Activated naive CD8-positive, alpha-beta T cell treated with anti-CD3 and anti-CD28 coated beads, Interleukin-2, amount 10 ng/mL, durations not matched to agents 7 days and 5 days (primary cell): ENCODE measurements at regions not wholly inside any gene's neighbourhood (a gene's known extent, or its start where the extent isn't known, plus 50 kb on each side); places are given as distances from the start of the nearest gene placed in this dataset.

Experiments used
- ATAC-seq: fragments of 150-1000 bp; cut with Tn5 transposase; one replicate; pipeline ENCODE4 v1.10.0; 2021; ENCODE audit warnings: low read depth, moderate library complexity
- POLR2A ChIA-PET: fragments of 350-600 bp; sonication (Branson Sonifier 250); formaldehyde crosslinking; loops from one replicate; lab custom pipeline; 2021; ENCODE audit warnings: antibody characterized with exemption; lab: Charles Lee
- DNase-seq: peaks from one replicate; pipeline ENCODE4 v3.0.0; 2021
- H3K27ac Mint-ChIP-seq: one replicate; pipeline ENCODE4 v1.8.0; 2022; ENCODE audit warnings: mild to moderate bottlenecking, mixed read lengths
- H3K27me3 Mint-ChIP-seq: one replicate; pipeline ENCODE4 v1.8.0; 2022; ENCODE audit warnings: mild to moderate bottlenecking, moderate library complexity, mixed read lengths
- H3K36me3 Mint-ChIP-seq: one replicate; pipeline ENCODE4 v1.8.0; 2021; ENCODE audit warnings: mild to moderate bottlenecking, mixed read lengths
- H3K4me1 Mint-ChIP-seq: one replicate; pipeline ENCODE4 v1.8.0; 2021; ENCODE audit warnings: mixed read lengths
- H3K4me3 Mint-ChIP-seq: one replicate; pipeline ENCODE4 v1.8.0; 2022; ENCODE audit warnings: mild to moderate bottlenecking, moderate library complexity, mixed read lengths
- H3K9me3 Mint-ChIP-seq: one replicate; pipeline ENCODE4 v1.8.0; 2021; ENCODE audit warnings: mixed read lengths

DNA sequence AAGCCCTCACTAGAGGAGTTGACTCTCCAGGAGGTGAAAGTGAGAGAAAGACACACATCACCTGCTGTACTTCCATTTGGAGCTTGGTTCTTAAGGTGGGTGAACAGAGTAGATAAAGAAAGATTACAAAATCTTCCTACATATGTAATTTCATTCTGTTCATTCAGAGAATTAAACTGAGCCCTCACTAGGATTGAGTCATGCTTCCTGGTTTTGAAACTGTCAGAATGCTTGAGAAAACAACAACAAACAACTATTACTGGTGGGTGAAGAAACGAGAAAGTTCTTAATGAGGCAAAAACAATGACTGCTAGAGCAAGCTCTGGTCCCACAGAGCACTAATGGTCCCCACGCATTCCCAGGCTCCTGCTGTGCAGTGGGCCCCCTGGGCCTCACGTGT lies 841.7 kb downstream of the VRK1 start:
- H3K27me3 Mint-ChIP-seq: peaks cover 3% of the 10 kb centered on the region
- H3K36me3 Mint-ChIP-seq: peaks cover 6% of the 10 kb centered on the region
- H3K9me3 Mint-ChIP-seq: peaks cover 3% of the 10 kb centered on the region
- H3K4me3 Mint-ChIP-seq: no peak overlapping the region
- ATAC-seq (no peak), DNase-seq (no peak)
- H3K27ac Mint-ChIP-seq: peak overlapping the region; percentile 30
- H3K4me1 Mint-ChIP-seq: peaks cover 35% of the 10 kb centered on the region
- POLR2A ChIA-PET: no interaction called here

DNA sequence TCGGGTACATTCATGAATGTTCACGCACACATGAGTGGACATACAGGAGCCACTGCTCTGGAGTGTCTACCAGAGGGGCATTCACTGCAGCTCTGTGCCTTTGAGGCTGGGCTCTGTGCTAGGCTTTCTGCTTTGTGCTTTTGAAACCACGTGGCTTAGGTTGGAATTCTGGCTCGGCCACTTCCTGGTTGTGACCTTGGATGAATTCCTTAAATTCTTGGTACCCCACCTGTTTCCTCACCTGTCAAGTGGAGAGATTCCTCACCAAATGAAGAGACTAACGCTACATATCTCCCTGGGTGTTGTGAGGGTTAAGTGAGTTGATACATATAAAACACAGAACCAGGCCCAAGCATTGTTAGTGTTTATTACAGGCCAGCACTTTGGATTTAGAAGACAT lies 842.8 kb downstream of the VRK1 start:
- Mint-ChIP-seq H3K4me1 (peaks cover 27% of the 10 kb centered on the region), H3K27ac (no peak overlapping the region), H3K36me3 (peaks cover 6% of the 10 kb centered on the region), H3K9me3 (peaks cover 3% of the 10 kb centered on the region), H3K27me3 (peaks cover 3% of the 10 kb centered on the region), H3K4me3 (no peak overlapping the region)
- no peak for ATAC-seq
- no peak for DNase-seq
- POLR2A ChIA-PET: no interaction called here

DNA sequence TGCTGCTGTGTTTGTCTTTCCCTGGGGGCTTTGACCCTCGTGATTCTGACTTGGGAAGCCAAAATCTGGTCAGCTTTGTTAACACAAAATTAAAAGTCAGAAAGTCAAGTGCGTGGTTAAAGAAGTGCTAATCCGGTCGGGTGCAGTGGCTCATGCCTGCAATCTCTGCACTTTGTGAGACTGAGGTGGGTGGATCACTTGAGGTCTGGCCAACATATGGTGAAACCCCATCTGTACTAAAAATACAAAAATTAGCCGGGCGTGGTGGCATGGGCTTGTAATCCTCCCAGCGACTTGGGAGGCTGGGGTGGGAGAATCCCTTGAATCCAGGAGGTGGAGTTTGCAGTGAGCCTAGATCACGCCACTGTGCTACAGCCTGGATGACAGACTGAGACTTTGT lies 844.6 kb downstream of the VRK1 start:
- H3K4me3 Mint-ChIP-seq: no peak overlapping the region
- peaks cover 25% of the 10 kb centered on the region for H3K4me1 Mint-ChIP-seq
- no peak for ATAC-seq
- DNase-seq: no peak
- no peak overlapping the region for H3K27ac Mint-ChIP-seq
- POLR2A ChIA-PET: no interaction called here
- H3K9me3 Mint-ChIP-seq: peaks cover 3% of the 10 kb centered on the region
- H3K36me3 Mint-ChIP-seq: peaks cover 6% of the 10 kb centered on the region
- H3K27me3 Mint-ChIP-seq: peaks cover 4% of the 10 kb centered on the region

DNA sequence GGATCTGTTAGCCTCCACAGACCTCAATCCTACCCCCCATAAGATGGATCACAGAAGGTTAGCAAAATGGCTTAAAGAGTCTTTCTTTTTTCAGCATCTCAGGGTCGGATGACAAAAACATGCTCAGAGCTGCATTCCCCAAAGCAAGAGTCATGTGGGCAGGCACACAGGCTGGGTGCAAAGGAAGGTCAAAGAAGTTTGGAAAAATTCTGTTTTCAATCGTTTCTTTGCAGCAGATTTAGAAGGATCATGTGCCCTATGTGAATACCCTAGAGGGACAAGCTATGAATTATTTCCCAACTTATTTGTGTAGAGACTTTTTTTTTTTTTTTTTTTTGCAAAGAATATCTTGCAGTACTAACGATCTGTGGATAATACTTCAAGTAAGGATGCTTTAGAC lies 845.4 kb downstream of the VRK1 start:
- Mint-ChIP-seq H3K4me3 (no peak overlapping the region), H3K36me3 (peaks cover 6% of the 10 kb centered on the region), H3K4me1 (peaks cover 22% of the 10 kb centered on the region), H3K27me3 (peaks cover 4% of the 10 kb centered on the region), H3K9me3 (peaks cover 3% of the 10 kb centered on the region), H3K27ac (no peak overlapping the region)
- no peak for ATAC-seq
- no peak for DNase-seq
- POLR2A ChIA-PET: no interaction called here

DNA sequence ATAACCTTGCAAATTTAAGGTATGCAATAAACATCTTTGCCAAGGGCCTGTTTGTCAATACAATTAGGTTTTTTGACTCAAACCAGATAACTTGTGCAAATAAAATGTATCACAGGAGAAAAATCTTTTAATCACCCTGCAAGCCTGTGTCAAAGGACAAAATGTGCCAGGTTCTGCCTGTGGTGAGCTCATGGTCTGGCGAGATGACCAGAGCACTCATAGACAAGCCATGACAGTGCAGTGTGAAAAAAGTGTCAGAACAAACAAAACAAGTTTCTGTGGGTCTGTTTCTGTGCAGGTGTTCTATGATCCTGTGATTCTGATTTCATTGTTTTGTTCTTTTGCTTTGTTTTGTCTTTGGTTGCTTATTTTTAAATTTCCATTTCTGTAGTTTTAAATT lies 847.2 kb downstream of the VRK1 start:
- POLR2A ChIA-PET: no interaction called here
- no peak for ATAC-seq
- H3K27ac Mint-ChIP-seq: no peak overlapping the region

DNA sequence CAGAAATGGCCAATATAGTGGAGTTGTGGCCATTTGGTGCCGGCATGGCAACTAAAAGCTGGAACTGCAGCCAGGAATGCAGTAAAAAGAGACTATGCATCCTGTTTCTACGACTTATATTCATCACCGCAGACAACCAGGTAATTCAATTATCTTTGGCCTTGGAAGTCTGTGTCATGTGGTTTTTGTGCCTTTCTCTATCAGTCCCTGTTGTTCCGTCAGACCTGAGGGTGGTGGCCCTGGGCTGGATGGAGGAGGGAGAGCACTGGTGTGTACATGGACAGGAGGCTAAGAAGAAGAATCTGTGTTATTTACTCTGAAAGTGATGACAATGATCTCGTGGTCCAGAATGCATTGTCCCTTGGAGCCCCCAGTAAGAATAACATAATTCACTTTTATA lies 852.6 kb downstream of the VRK1 start:
- peaks cover 2% of the 10 kb centered on the region for H3K27me3 Mint-ChIP-seq
- no peaks in the 10 kb centered on the region for H3K4me1 Mint-ChIP-seq
- POLR2A ChIA-PET: no interaction called here
- H3K27ac Mint-ChIP-seq: no peak overlapping the region
- no peak for ATAC-seq
- no peak for DNase-seq
- H3K36me3 Mint-ChIP-seq: no peaks in the 10 kb centered on the region
- no peak overlapping the region for H3K4me3 Mint-ChIP-seq
- no peaks in the 10 kb centered on the region for H3K9me3 Mint-ChIP-seq

More for the DNA sequence above, 847.2 kb downstream of the VRK1 start:
- H3K27me3 Mint-ChIP-seq: peaks cover 4% of the 10 kb centered on the region
- peaks cover 11% of the 10 kb centered on the region for H3K4me1 Mint-ChIP-seq
- peaks cover 4% of the 10 kb centered on the region for H3K36me3 Mint-ChIP-seq
- no peak overlapping the region for H3K4me3 Mint-ChIP-seq
- no peak for DNase-seq
- peaks cover 3% of the 10 kb centered on the region for H3K9me3 Mint-ChIP-seq

DNA sequence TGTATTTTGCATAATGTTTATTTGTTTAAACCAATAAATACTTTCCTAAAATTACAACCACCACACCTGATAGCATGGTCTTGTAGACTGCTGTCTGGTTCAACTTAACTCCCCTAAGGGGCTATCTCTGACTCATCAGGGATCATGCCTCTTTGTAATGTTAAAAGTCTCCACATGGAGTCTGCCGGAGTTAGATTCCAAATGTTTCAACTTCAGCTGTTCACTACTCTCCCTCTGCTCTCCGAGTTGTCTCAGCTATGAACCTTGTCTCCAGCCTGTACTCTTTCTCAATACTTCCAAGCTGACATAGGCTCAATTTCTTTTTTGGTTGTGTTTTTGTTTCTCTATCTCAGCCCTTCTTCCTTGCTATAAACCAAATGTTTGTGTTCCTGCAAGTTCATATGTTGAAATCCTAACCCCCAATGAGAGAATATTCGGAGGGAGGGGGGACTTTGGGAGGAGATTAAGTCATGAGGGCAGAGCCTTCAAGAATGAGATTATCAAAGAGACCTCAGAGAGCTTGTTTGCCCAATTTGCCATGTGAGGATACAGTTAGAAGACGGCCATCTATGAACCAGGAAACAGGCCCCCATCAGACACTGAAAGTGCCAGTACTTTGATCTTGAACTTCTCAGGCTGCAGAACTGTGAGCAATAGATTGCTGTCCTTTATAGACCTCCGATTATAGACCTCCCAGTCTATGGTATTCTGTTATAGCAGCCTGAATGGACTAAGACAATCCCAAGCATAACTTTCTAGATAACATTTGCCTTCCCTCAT lies 858.2 kb downstream of the VRK1 start:
- POLR2A ChIA-PET: no interaction called here

DNA sequence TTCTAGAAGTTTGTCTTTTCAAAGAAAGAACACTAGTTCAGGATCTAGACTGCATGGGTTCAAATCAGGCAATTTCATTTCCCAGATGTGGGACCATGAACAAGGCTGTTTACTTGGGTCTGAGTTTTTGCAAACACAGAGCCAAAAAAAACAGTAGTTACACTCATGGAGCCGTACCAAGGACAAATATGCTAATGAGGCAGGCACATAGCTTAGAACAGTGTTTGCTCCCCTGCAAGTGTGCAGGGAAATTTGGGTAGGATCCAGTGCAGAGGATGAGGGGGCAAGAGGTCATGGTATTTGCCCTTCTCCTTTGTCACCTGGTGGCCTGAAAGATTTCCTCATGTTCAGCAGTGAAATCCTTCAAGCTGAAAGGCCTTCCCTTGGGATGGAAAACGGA lies 860.4 kb downstream of the VRK1 start:
- Mint-ChIP-seq H3K36me3 (no peaks in the 10 kb centered on the region), H3K27me3 (no peaks in the 10 kb centered on the region), H3K4me3 (no peak overlapping the region), H3K27ac (no peak overlapping the region), H3K4me1 (peaks cover 3% of the 10 kb centered on the region), H3K9me3 (peaks cover 2% of the 10 kb centered on the region)
- DNase-seq (no peak), ATAC-seq (no peak)
- POLR2A ChIA-PET: no interaction called here

More for the DNA sequence above, 858.2 kb downstream of the VRK1 start:
- Mint-ChIP-seq H3K9me3 (no peaks in the 10 kb centered on the region), H3K4me1 (peaks cover 3% of the 10 kb centered on the region), H3K36me3 (no peaks in the 10 kb centered on the region), H3K27me3 (no peaks in the 10 kb centered on the region), H3K4me3 (no peak overlapping the region), H3K27ac (no peak overlapping the region)
- no peak for ATAC-seq
- no peak for DNase-seq

DNA sequence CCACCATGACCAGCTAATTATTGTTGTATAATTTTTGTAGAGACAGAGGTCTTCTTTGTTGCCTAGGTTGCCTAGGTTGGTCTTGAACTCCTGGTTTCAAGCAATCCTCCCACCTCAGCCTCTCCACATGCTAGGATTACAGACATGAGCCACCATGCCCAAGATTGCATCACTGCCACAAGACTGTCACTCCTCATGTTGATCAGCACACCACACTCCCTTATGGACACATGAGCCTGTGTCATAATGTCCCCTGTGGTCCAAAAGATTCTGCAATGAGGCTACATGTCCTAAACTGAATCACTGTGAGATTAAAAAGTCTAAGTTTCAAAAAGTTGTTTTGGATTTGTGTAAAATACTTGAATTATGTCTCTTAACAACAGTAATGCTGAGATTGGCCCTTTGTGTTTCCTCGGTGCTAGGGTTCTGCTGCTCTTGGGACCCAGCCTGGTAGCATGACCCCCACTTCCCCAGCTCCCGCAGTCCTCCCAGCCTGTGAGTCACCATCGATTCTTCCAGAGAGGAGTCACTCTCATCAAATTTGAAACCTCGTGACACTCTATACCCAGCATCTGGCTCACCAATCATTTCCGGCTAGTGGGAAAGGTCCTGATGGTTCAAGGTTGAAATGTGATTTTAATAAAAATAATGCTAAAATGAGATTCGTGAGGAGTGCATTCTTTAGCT lies 890.9 kb downstream of the VRK1 start:
- peaks cover 19% of the 10 kb centered on the region for H3K4me1 Mint-ChIP-seq
- H3K27me3 Mint-ChIP-seq: no peaks in the 10 kb centered on the region
- no peak for ATAC-seq
- DNase-seq: no peak
- peaks cover 7% of the 10 kb centered on the region for H3K36me3 Mint-ChIP-seq
- no peak overlapping the region for H3K27ac Mint-ChIP-seq
- POLR2A ChIA-PET: no interaction called here
- no peak overlapping the region for H3K4me3 Mint-ChIP-seq
- H3K9me3 Mint-ChIP-seq: peaks cover 10% of the 10 kb centered on the region

DNA sequence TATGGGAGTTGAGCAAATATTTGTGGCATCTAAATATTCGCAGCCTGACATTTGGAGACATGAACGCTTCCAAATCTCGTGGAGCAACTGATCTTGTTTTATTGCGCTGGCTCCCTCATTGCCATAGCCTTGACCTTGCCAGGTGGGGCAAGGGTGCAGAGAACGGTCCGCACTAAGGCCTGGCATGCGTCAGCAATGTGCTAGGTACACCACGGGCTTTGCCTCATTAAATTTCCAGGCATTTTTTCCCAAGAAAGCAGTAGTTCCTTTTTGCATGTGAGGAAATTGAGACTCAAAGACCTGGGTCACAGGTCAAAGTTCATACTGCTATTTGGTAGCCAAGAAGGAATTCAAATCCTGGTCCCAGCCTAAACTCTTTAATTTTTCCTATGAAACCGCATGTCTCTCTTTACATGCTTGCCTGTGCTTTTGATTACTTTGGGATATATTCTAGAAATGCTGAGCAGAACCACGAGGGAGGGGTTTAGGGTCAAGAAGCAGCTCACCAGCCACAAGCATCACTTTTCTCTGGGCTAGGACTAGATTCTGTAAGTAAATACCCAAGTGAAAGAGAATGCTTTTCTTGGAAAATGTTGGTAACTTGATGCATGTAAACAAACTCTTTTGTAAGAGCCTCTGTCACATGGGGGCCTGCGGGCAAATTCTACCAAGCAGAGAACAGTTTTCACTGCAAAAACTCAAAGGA lies 891.6 kb downstream of the VRK1 start:
- POLR2A ChIA-PET: no interaction called here

DNA sequence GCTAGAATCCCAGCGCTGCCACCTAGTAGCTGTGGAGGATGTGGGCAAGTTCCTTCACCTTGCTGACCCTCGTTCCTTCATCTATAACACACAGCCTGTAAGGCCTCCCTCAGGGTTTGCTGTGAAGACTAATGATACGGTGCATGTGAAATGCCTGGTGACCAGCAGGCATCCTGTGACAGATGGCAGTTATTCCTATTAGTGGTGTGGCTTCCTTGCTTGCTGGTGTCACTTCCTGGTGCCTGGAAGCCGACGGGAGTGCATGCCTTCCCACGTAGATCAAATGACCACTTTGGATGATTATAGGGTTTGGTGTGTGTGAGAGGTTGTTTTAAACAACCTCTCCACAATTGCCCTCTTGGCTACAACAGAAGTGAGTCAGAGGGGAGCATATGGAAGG lies 894.9 kb downstream of the VRK1 start:
- no peak overlapping the region for H3K4me3 Mint-ChIP-seq
- no peak overlapping the region for H3K27ac Mint-ChIP-seq
- no peak for ATAC-seq
- H3K36me3 Mint-ChIP-seq: peaks cover 10% of the 10 kb centered on the region
- peaks cover 7% of the 10 kb centered on the region for H3K4me1 Mint-ChIP-seq
- no peaks in the 10 kb centered on the region for H3K27me3 Mint-ChIP-seq
- DNase-seq: no peak
- peaks cover 9% of the 10 kb centered on the region for H3K9me3 Mint-ChIP-seq
- POLR2A ChIA-PET: no interaction called here

More for the DNA sequence above, 891.6 kb downstream of the VRK1 start:
- Mint-ChIP-seq H3K9me3 (peaks cover 10% of the 10 kb centered on the region), H3K4me1 (peaks cover 20% of the 10 kb centered on the region), H3K36me3 (peaks cover 7% of the 10 kb centered on the region), H3K27me3 (no peaks in the 10 kb centered on the region), H3K4me3 (no peak overlapping the region), H3K27ac (no peak overlapping the region)
- ATAC-seq (no peak), DNase-seq (no peak)

DNA sequence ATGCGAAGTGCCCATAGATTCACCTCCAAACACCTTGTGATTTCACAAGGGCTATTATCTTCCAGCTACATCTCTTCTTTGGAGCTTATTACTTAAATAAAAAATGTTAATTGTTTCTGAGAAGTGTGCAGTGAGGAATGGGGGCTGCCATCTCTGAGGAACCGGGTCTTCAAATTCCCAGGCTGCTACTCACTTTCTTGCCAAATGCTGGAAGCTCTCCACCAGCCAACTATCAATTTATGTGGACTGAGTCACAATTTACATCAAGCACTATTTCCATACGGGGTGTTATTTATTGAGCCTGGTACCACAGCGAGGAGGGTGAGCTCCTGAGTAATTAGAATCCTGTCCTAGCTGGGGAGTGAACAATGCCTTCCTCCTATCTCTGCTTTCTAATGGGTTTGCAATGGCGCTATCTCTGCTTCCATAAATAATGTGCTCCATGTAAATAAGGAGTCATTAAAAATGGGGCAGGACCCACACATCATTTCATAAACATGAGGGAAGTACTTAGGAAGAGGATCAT lies 898.3 kb downstream of the VRK1 start:
- Mint-ChIP-seq H3K4me3 (no peak overlapping the region), H3K36me3 (peaks cover 18% of the 10 kb centered on the region), H3K9me3 (peaks cover 13% of the 10 kb centered on the region), H3K4me1 (peaks cover 24% of the 10 kb centered on the region), H3K27ac (no peak overlapping the region), H3K27me3 (no peaks in the 10 kb centered on the region)
- ATAC-seq (no peak), DNase-seq (no peak)
- POLR2A ChIA-PET: no interaction called here

DNA sequence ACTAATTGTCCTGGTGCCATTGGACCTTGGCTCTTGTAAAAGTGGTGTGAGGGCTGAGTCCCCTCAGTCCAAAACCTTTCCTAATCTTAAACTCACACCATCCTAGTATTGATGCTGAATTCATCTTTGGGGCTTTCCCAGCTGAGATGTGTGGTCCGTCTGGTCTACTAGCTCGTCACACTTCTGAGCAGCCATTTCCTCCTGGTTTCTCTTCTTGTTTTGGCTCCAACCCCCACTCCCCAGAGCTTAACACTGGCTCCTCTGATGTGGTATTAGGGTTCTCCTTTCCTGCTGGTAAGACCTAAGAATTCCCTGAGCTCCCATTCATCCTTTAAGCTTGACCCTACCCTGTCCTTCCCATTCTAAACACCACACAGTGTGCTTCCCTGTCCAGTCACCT lies 900.6 kb downstream of the VRK1 start:
- Mint-ChIP-seq H3K36me3 (peaks cover 18% of the 10 kb centered on the region), H3K27me3 (no peaks in the 10 kb centered on the region), H3K4me3 (peak overlapping the region; percentile 47), H3K4me1 (peaks cover 28% of the 10 kb centered on the region), H3K27ac (peak overlapping the region; percentile 72), H3K9me3 (peaks cover 10% of the 10 kb centered on the region)
- POLR2A ChIA-PET: interaction anchor here (0.5 kb wide), 1 partner anchor 30 kb away, joined by 3 read pairs; no protein-coding TSS in a partner anchor
- DNase-seq: no peak
- peak; percentile 83 for ATAC-seq
